Lung microvascular endothelial cell (primary cell): ENCODE measurements at regions not wholly inside any gene's neighbourhood (a gene's known extent, or its start where the extent isn't known, plus 50 kb on each side); places are given as distances from the start of the nearest gene placed in this dataset.
"Not testable (repeated sequence)": the region's sequence is repeated elsewhere in the genome, so short reads cannot be mapped to it uniquely, and the experiment has no call there.

Experiments used
- DNase-seq, 2 donors: peaks; one replicate each; pipeline versions ENCODE4 v3.0.0 to v3.0.0-alpha.2; 2010; ENCODE audit warnings: low read depth in 2 of 2

GRCh38 chr12:47373554-47374150 is 293.9 kb upstream of the AMIGO2 start:
- DNase-seq, result peak in 1 of 2 donors; percentile 67

GRCh38 chr12:47370421-47370820 is 290.7 kb upstream of the AMIGO2 start:
- DNase-seq, result no peak

GRCh38 chr12:47369085-47369484 is 289.3 kb upstream of the AMIGO2 start:
- DNase-seq, result no peak

- DNase-seq, result no peak
Observed at GRCh38 chr12:47367912-47368537, 288.3 kb upstream of the AMIGO2 start.

GRCh38 chr12:47366579-47366978 is 286.8 kb upstream of the AMIGO2 start:
- DNase-seq, result no peak

GRCh38 chr12:47366157-47366556 is 286.4 kb upstream of the AMIGO2 start:
- no peak for DNase-seq

GRCh38 chr12:47365443-47366076 is 285.8 kb upstream of the AMIGO2 start:
- not testable (repeated sequence) for DNase-seq

- no peak for DNase-seq
Observed at GRCh38 chr12:47364261-47364660, 284.5 kb upstream of the AMIGO2 start.

- peak; percentile 10 to 31 for DNase-seq
Observed at GRCh38 chr12:47362126-47362705, 282.5 kb upstream of the AMIGO2 start.

- DNase-seq, result peak in 1 of 2 donors; percentile 40
Observed at GRCh38 chr12:47361389-47362021, 281.7 kb upstream of the AMIGO2 start.

GRCh38 chr12:47360771-47361388 is 281.1 kb upstream of the AMIGO2 start:
- DNase-seq, result peak; percentile 10 to 89

GRCh38 chr12:47360093-47360480 is 280.3 kb upstream of the AMIGO2 start:
- DNase-seq, result no peak

GRCh38 chr12:47359310-47360092 is 279.7 kb upstream of the AMIGO2 start:
- DNase-seq, result no peak

- DNase-seq, result not testable (repeated sequence)
Observed at GRCh38 chr12:47357006-47357405, 277.2 kb upstream of the AMIGO2 start.

GRCh38 chr12:47356129-47356700 is 276.5 kb upstream of the AMIGO2 start:
- DNase-seq, result no peak

- no peak for DNase-seq
Observed at GRCh38 chr12:47353508-47353907, 273.7 kb upstream of the AMIGO2 start.

- no peak for DNase-seq
Observed at GRCh38 chr12:47352067-47352466, 272.3 kb upstream of the AMIGO2 start.

GRCh38 chr12:47351526-47351925 is 271.8 kb upstream of the AMIGO2 start:
- DNase-seq, result no peak

GRCh38 chr12:47350062-47350408 is 270.3 kb upstream of the AMIGO2 start:
- DNase-seq, result no peak
